ENCODE measurements at regions not wholly inside any gene's neighbourhood (a gene's known extent, or its start where the extent isn't known, plus 50 kb on each side); places are given as distances from the start of the nearest gene placed in this dataset.

DNA sequence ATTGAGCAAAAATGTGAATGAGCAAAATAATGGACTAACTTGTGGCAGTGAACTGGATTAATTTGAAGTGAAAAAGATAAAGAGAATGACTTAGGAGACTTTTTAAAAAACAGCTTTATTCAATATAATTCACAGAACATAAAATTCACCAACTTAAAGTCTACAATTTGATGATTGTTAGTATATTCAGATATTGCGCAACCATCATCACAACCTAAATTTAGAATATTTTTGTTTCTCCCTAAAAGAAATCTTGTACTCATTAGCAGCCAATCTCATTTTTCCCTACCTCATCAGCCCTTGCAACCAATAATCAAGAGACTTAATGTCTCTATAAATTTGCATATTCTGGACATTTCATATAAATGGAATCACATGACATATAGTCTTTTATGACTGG lies 496.5 kb downstream of the IGSF11 start:
- TF ChIP-seq CTCF (IDR thresholded peaks at IDR 0.05; ENCODE audit: low read length): no peak
- no peak for TF ChIP-seq EZH2 (optimal IDR thresholded peaks at IDR 0.05; ENCODE audit: low read depth, low read length)
- TF ChIP-seq EZH2phosphoT487 (IDR thresholded peaks at IDR 0.05; ENCODE audit: low read length): no peak

Data from MM.1S (cell line).